T-helper 17 cell (primary cell): ENCODE measurements at regions not wholly inside any gene's neighbourhood (a gene's known extent, or its start where the extent isn't known, plus 50 kb on each side); places are given as distances from the start of the nearest gene placed in this dataset.

Experiments used
- ATAC-seq: fragments of 150-1000 bp; cut with Tn5 transposase; 2 replicates; pipeline ENCODE4 v1.10.0; 2021; ENCODE audit warnings: mild to moderate bottlenecking, moderate library complexity
- DNase-seq, 3 donors: peaks; one replicate each; pipeline versions ENCODE4 v3.0.0 to v3.0.0-alpha.2; 2020 to 2021
- H3K9me3 ChIP-seq: one replicate; pipeline ENCODE4 v1.7.0; 2013; ENCODE audit warnings: low read length, mild to moderate bottlenecking; ENCODE audit not compliant: control insufficient read depth, poor library complexity, severe bottlenecking
- H3K27ac Mint-ChIP-seq: one replicate; pipeline ENCODE4 v1.8.0; 2022; ENCODE audit warnings: mild to moderate bottlenecking, moderate library complexity, mixed read lengths
- H3K27me3 Mint-ChIP-seq: one replicate; pipeline ENCODE4 v1.8.0; 2022; ENCODE audit warnings: mixed read lengths
- H3K36me3 Mint-ChIP-seq: one replicate; pipeline ENCODE4 v1.8.0; 2022; ENCODE audit warnings: low read depth, mixed read lengths
- H3K4me1 Mint-ChIP-seq: one replicate; pipeline ENCODE4 v1.8.0; 2022; ENCODE audit warnings: mild to moderate bottlenecking, mixed read lengths
- H3K4me3 Mint-ChIP-seq: one replicate; pipeline ENCODE4 v1.8.0; 2022; ENCODE audit warnings: mild to moderate bottlenecking, moderate library complexity, mixed read lengths

GRCh38 chr10:55476129-55476528 is 675.1 kb upstream of the PCDH15 start:
- H3K9me3 ChIP-seq, result no peaks in the 10 kb centered on the region
- H3K36me3 Mint-ChIP-seq, result no peaks in the 10 kb centered on the region
- no peaks in the 10 kb centered on the region for H3K4me1 Mint-ChIP-seq
- no peaks in the 10 kb centered on the region for H3K27me3 Mint-ChIP-seq
- no peak for DNase-seq
- H3K4me3 Mint-ChIP-seq, result no peak overlapping the region
- no peak for ATAC-seq
- no peak overlapping the region for H3K27ac Mint-ChIP-seq

- DNase-seq, result no peak
- H3K36me3 Mint-ChIP-seq, result no peaks in the 10 kb centered on the region
- H3K4me3 Mint-ChIP-seq, result no peak overlapping the region
- no peaks in the 10 kb centered on the region for H3K27me3 Mint-ChIP-seq
- no peaks in the 10 kb centered on the region for H3K9me3 ChIP-seq
- no peak overlapping the region for H3K27ac Mint-ChIP-seq
- H3K4me1 Mint-ChIP-seq, result no peaks in the 10 kb centered on the region
- ATAC-seq, result no peak
These were observed 673.2 kb upstream of the PCDH15 start for GRCh38 chr10:55474258-55474657.

- H3K27me3 Mint-ChIP-seq, result no peaks in the 10 kb centered on the region
- DNase-seq (no peak), ATAC-seq (no peak)
- H3K9me3 ChIP-seq, result no peaks in the 10 kb centered on the region
- no peaks in the 10 kb centered on the region for H3K36me3 Mint-ChIP-seq
- H3K4me3 Mint-ChIP-seq, result no peak overlapping the region
- H3K27ac Mint-ChIP-seq, result no peak overlapping the region
- no peaks in the 10 kb centered on the region for H3K4me1 Mint-ChIP-seq
These were observed 669.8 kb upstream of the PCDH15 start for GRCh38 chr10:55470840-55471239.

- Mint-ChIP-seq H3K4me1 (no peaks in the 10 kb centered on the region), H3K27me3 (no peaks in the 10 kb centered on the region), H3K4me3 (no peak overlapping the region), H3K36me3 (no peaks in the 10 kb centered on the region), H3K27ac (no peak overlapping the region)
- no peak for ATAC-seq
- DNase-seq, result no peak
- H3K9me3 ChIP-seq, result no peaks in the 10 kb centered on the region
These were observed 665.9 kb upstream of the PCDH15 start for GRCh38 chr10:55466806-55467504.

DNA sequence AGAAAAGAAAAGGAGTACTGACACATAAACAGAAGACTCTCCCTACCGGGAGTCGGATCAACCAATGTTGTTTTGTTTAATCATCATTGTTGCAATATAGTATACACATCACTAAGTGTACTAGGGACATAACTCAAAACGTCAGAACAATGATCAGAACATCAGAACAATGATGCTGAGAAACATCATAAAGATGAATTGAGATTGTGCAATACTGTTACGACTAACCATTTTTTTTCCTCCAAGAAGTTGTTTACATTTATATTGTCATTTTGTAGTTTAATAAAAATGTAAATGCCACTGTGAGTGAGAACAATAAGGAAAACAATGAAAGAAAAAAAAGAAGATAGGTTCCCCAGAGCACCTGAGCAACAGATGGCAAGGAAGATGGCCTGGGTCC is 663.1 kb upstream of the PCDH15 start:
- no peaks in the 10 kb centered on the region for H3K36me3 Mint-ChIP-seq
- no peaks in the 10 kb centered on the region for H3K4me1 Mint-ChIP-seq
- no peak overlapping the region for H3K27ac Mint-ChIP-seq
- no peak for DNase-seq
- ATAC-seq, result no peak
- no peaks in the 10 kb centered on the region for H3K27me3 Mint-ChIP-seq
- no peaks in the 10 kb centered on the region for H3K9me3 ChIP-seq
- H3K4me3 Mint-ChIP-seq, result no peak overlapping the region

GRCh38 chr10:55460008-55460407 is 659.0 kb upstream of the PCDH15 start:
- no peaks in the 10 kb centered on the region for H3K36me3 Mint-ChIP-seq

GRCh38 chr10:55449981-55450380 is 649.0 kb upstream of the PCDH15 start:
- Mint-ChIP-seq H3K27ac (no peak overlapping the region), H3K27me3 (no peaks in the 10 kb centered on the region), H3K4me1 (no peaks in the 10 kb centered on the region), H3K4me3 (no peak overlapping the region), H3K36me3 (no peaks in the 10 kb centered on the region)
- ATAC-seq (no peak), DNase-seq (no peak)
- no peaks in the 10 kb centered on the region for H3K9me3 ChIP-seq

More at GRCh38 chr10:55460008-55460407, 659.0 kb upstream of the PCDH15 start:
- H3K9me3 ChIP-seq, result no peaks in the 10 kb centered on the region
- ATAC-seq (no peak), DNase-seq (no peak)
- no peak overlapping the region for H3K4me3 Mint-ChIP-seq
- no peaks in the 10 kb centered on the region for H3K27me3 Mint-ChIP-seq
- no peaks in the 10 kb centered on the region for H3K4me1 Mint-ChIP-seq
- H3K27ac Mint-ChIP-seq, result no peak overlapping the region

DNA sequence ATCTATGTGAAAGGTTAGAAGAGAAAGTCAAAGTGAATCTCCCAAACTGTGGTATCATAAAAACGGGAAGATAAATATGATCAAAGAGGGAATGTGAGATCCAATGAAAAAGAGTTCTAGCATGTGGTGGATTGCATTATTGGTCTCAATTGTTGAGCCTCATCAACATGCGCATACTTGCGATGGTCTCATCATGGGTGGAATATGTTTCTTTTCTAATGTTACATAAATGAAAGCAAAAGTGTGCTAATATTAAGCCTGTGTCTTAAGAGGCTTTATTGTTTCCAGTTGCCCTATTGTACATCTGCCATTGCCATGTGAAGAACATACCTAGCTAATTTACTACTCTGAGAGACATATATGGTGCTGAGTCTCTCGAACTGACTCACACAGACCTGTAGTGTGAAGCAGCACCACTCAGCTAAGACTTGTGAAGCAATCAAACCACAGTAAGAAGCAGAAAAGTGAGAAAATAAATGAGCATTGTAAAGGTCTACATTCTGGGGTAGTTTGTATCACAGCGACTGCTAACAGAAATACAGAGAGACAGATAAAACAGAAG is 645.5 kb upstream of the PCDH15 start:
- H3K4me3 Mint-ChIP-seq, result no peak overlapping the region
- ATAC-seq, result no peak
- DNase-seq, result no peak
- H3K27ac Mint-ChIP-seq, result no peak overlapping the region
- H3K4me1 Mint-ChIP-seq, result no peaks in the 10 kb centered on the region
- H3K9me3 ChIP-seq, result no peaks in the 10 kb centered on the region
- H3K36me3 Mint-ChIP-seq, result no peaks in the 10 kb centered on the region
- no peaks in the 10 kb centered on the region for H3K27me3 Mint-ChIP-seq

- no peaks in the 10 kb centered on the region for H3K9me3 ChIP-seq
- H3K36me3 Mint-ChIP-seq, result no peaks in the 10 kb centered on the region
- DNase-seq (no peak), ATAC-seq (no peak)
- no peaks in the 10 kb centered on the region for H3K4me1 Mint-ChIP-seq
- no peak overlapping the region for H3K4me3 Mint-ChIP-seq
- H3K27ac Mint-ChIP-seq, result no peak overlapping the region
- H3K27me3 Mint-ChIP-seq, result no peaks in the 10 kb centered on the region
These were observed 640.7 kb upstream of the PCDH15 start for GRCh38 chr10:55441777-55442176.

- no peak for ATAC-seq
- no peaks in the 10 kb centered on the region for H3K4me1 Mint-ChIP-seq
- no peak overlapping the region for H3K4me3 Mint-ChIP-seq
- no peaks in the 10 kb centered on the region for H3K9me3 ChIP-seq
- H3K36me3 Mint-ChIP-seq, result no peaks in the 10 kb centered on the region
- H3K27ac Mint-ChIP-seq, result no peak overlapping the region
- DNase-seq, result no peak
- H3K27me3 Mint-ChIP-seq, result no peaks in the 10 kb centered on the region
These were observed 625.1 kb upstream of the PCDH15 start for GRCh38 chr10:55426138-55426537.

DNA sequence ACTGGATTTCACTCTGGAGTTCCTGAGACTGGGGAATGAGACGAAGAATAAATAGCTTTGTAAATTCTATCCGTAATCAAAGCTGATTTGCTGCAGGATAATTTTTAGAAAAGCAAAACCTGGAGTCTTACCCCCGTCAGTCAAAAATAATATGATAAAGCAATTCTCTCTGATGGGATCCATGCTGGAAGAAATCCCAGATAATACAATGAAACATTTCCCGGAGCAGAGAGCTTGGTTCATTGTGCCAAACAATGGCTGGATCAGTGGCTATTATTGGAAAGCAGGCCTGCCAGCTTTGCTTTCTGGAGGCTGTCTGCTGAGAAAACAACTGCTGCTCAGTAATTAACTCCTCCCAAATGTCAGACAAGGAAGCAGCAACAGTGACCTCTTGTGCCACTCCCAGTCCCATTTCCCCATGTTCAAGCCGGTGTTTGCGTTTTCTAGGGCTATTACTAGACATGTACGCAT is 609.4 kb upstream of the PCDH15 start:
- H3K27me3 Mint-ChIP-seq, result no peaks in the 10 kb centered on the region
- ATAC-seq (no peak), DNase-seq (no peak)
- no peaks in the 10 kb centered on the region for H3K4me1 Mint-ChIP-seq
- H3K27ac Mint-ChIP-seq, result no peak overlapping the region
- no peaks in the 10 kb centered on the region for H3K36me3 Mint-ChIP-seq
- no peaks in the 10 kb centered on the region for H3K9me3 ChIP-seq
- H3K4me3 Mint-ChIP-seq, result no peak overlapping the region

- H3K27me3 Mint-ChIP-seq, result no peaks in the 10 kb centered on the region
- no peak for ATAC-seq
These were observed 603.1 kb upstream of the PCDH15 start for GRCh38 chr10:55404094-55404493.

DNA sequence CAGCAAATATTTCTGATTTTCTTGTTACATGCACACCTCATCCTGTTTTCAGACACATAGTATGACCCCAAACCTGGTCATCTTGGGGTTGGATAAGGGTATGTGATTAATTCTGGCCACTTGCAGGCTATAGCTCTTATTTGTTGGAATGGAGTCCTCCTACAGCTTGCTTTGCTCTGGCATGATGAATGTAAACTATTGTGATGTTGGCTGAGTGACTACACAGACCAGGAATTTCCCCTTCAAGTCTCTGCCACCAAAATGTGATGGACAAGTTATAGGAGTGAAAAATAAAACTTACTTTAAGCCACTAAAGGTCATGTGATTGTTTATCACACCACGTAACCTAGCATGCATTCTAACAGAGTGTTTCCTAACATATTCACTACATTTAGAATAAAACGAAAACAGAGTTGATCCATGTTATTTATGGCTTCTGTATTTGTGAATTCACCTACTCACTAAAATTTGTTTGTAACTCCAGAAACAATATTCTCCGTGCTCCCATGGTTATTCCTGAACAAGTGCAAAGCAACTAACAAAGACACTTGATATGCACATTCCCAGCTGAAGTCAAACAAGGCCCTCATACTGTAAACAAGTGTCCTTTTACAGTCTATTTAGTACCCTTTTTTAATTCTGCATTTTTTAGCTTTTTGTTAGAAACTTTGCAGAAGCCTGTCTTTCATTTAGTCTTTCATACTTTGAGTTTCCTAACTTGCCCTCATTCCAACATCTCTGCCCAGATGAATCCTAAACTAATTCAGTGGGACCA is 599.2 kb upstream of the PCDH15 start:
- no peak for ATAC-seq
- Mint-ChIP-seq H3K27ac (no peak overlapping the region), H3K36me3 (no peaks in the 10 kb centered on the region), H3K4me1 (no peaks in the 10 kb centered on the region), H3K27me3 (no peaks in the 10 kb centered on the region), H3K4me3 (no peak overlapping the region)
- DNase-seq, result no peak
- no peaks in the 10 kb centered on the region for H3K9me3 ChIP-seq

More at GRCh38 chr10:55404094-55404493, 603.1 kb upstream of the PCDH15 start:
- Mint-ChIP-seq H3K4me3 (no peak overlapping the region), H3K36me3 (no peaks in the 10 kb centered on the region), H3K27ac (no peak overlapping the region), H3K4me1 (no peaks in the 10 kb centered on the region)
- DNase-seq, result no peak
- H3K9me3 ChIP-seq, result no peaks in the 10 kb centered on the region
